Activated B cell treated with CpG ODN at 0.5 μM for 24 hours (primary cell): ENCODE measurements at regions not wholly inside any gene's neighbourhood (a gene's known extent, or its start where the extent isn't known, plus 50 kb on each side); places are given as distances from the start of the nearest gene placed in this dataset.

Experiments
- ATAC-seq: fragments of 200-7000 bp; cut with Tn5 transposase; one replicate; pipeline ENCODE4 v1.10.0; 2021; ENCODE audit warnings: low read depth, mild to moderate bottlenecking, moderate library complexity
- CTCF ChIA-PET: fragments of 350-600 bp; sonication (Branson Sonifier 250); formaldehyde crosslinking; loops from one replicate; lab custom pipeline; 2021; ENCODE audit warnings: antibody characterized with exemption; lab: Charles Lee
- POLR2A ChIA-PET: fragments of 350-600 bp; sonication (Branson Sonifier 250); formaldehyde crosslinking; loops from one replicate; lab custom pipeline; 2021; ENCODE audit warnings: antibody characterized with exemption; lab: Charles Lee
- DNase-seq: peaks from one replicate; pipeline ENCODE4 v3.0.0; 2022
- H3K27ac Mint-ChIP-seq: one replicate; pipeline ENCODE4 v1.8.0; 2020; ENCODE audit warnings: mixed read lengths
- H3K27me3 Mint-ChIP-seq: one replicate; pipeline ENCODE4 v1.8.0; 2021; ENCODE audit warnings: mixed read lengths
- H3K36me3 Mint-ChIP-seq: one replicate; pipeline ENCODE4 v1.8.0; 2021; ENCODE audit warnings: low read depth, mixed read lengths
- H3K4me1 Mint-ChIP-seq: one replicate; pipeline ENCODE4 v1.8.0; 2021; ENCODE audit warnings: mixed read lengths
- H3K4me3 Mint-ChIP-seq: one replicate; pipeline ENCODE4 v1.8.0; 2020; ENCODE audit warnings: mild to moderate bottlenecking, mixed read lengths
- H3K9me3 Mint-ChIP-seq: one replicate; pipeline ENCODE4 v1.8.0; 2020; ENCODE audit warnings: mixed read lengths
- CTCF ChIP-seq: fragments of 200-600 bp; IDR thresholded peaks from one replicate; pipeline ENCODE4 v1.8.0; 2022; ENCODE audit warnings: antibody characterized with exemption, mild to moderate bottlenecking
- intact Hi-C: fragments of 100-400 bp; cut with micrococcal nuclease; formaldehyde crosslinking; loops from one replicate; pipeline ENCODE4 v1.15.1; 2024

GRCh38 chr7:53542157-53542556 lies 506.7 kb downstream of the POM121L12 start:
- no peak for ATAC-seq
- DNase-seq, result no peak
- CTCF ChIA-PET, result no interaction called here
- Mint-ChIP-seq H3K4me1 (no peaks in the 10 kb centered on the region), H3K36me3 (no peaks in the 10 kb centered on the region), H3K27ac (no peak overlapping the region), H3K9me3 (peaks cover 13% of the 10 kb centered on the region), H3K27me3 (no peaks in the 10 kb centered on the region), H3K4me3 (no peak overlapping the region)
- intact Hi-C loops, result no loop called here
- POLR2A ChIA-PET, result no interaction called here
- no peak for TF ChIP-seq CTCF
